Activated CD8-positive, alpha-beta memory T cell treated with anti-CD3 and anti-CD28 coated beads, Interleukin-2, amount 50 U/mL, for 24 hours (primary cell): ENCODE measurements at regions not wholly inside any gene's neighbourhood (a gene's known extent, or its start where the extent isn't known, plus 50 kb on each side); places are given as distances from the start of the nearest gene placed in this dataset.
"Not testable (repeated sequence)": the region's sequence is repeated elsewhere in the genome, so short reads cannot be mapped to it uniquely, and the experiment has no call there.

Experiments used
- DNase-seq: peaks from one replicate; pipeline ENCODE4 v3.0.0-alpha.2; 2020; ENCODE audit errors: extremely low read depth

DNA sequence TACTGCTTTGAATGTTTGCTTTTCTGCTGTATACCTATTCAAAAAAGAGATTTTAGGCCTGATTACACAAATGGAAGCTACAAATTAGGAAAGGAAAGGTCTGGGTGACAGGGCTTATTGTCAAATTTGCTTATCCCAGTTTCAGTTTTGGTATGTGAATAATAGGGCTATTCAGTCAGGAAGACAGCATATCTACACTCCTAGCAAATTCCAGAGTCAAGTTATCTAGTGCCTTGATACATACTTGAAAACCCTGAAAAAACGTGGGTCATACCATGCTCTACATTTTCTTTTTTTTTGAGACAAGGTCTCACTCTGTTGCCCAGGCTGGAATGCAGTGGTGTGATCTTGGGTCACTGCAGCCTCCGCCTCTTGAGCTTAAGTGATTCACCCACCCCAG is 59.2 kb upstream of the CCDC180 start:
- not testable (repeated sequence) for DNase-seq

DNA sequence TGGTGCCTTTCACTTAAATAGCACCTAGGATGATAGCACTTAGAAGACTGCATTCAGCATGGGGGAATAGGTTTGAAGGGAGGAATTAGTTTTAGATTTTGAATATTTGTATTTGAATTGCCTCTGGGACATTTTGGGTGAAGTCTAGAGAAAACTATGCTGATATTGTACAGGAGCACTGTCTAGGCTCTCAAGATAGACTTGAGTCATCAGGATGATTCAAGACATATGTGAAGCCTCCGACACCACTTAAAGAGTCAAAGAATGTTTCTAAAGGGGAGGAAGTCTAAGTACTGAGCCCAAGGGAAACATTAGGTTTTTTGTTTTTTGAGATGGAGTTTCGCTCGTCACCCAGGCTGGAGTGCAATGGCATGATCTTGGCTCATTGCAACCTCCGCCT is 63.9 kb upstream of the CCDC180 start:
- no peak for DNase-seq

DNA sequence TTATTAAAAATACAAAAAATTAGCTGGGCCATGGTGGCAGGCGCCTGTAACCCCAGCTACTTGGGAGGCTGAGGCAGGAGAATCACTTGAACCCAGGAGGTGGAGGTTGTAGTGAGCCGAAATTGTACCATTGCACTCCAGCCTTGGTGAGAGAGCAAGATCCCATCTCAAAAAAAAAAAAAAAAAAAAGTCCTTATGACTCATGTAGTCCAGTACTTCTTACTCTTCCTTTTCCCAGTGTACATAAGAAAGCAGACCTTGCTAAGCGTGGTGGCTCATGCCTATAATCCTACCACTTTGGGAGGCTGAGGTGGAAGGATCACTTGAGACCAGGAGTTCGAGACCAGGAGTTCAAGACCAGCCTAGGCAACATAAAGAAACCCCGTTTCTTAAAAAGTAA is 66.0 kb upstream of the CCDC180 start:
- DNase-seq = not testable (repeated sequence)

DNA sequence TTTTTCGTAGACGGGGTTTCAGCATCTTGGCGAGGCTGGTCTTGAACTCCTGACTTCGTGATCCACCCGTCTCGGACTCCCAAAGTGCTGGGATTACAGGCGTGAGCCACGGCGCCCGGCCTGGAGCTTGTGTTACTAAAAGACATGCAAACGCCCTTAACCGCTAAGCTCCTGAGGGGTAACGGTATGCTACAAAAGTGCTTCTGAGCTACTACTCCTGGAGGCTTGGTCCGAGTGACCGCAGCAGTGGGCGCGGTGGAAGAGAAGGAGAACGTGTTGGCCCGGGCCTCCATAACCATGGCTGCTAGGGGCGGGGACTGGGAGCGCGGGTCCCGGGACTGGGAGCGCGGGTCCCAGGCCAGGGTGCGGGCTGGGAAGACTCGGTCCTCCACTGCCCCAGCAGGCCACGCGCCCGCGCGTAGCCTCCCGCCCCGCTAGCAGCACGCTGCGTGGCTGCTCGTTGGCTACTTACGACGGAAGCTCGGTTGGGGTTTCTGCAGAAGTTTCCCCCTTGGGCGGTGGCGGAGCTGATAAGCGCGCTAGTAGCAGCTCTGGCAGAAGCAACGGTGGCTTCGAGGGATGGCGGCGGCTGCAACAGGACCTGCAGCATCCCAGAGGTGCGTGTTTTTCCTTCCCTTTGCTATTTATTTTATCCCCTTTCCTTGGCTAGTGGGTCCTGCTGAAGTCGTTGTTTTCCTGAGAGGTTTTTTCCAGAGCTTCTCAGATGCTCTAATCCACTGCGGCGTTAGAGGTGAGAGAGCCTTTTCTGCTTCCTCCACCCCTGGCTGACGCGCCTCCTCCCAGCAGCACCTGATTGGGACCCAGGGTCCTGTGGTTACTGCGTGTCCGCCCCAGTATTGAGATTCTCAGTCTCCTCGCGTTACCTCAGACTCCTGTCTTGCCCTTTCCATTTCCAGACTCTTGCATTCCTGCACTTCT is 69.2 kb upstream of the CCDC180 start:
- peak; percentile 40 for DNase-seq

- DNase-seq = no peak
Observed at GRCh38 chr9:97237311-97237786, 70.1 kb upstream of the CCDC180 start.

DNA sequence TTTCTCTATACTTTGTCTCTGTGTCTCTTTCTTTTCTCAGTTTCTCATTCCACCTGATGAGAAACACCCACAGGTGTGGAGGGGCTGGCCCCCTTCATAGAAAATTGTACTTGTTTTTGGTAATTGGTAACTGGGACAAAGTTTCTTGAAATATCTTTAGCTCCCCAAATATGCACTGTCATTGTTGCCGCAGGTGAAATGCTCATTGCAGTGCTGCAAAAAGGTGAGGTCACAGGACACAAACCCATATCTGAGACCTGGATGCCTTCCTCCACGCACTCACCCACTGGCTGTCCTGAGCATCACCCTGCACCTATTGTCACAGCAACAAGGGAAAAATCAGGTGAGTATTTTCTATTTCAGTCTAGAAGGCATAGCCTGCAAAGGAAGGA is 74.5 kb upstream of the CCDC180 start:
- not testable (repeated sequence) for DNase-seq

- DNase-seq = not testable (repeated sequence)
Observed at GRCh38 chr9:97232060-97233008, 75.1 kb upstream of the CCDC180 start.

DNA sequence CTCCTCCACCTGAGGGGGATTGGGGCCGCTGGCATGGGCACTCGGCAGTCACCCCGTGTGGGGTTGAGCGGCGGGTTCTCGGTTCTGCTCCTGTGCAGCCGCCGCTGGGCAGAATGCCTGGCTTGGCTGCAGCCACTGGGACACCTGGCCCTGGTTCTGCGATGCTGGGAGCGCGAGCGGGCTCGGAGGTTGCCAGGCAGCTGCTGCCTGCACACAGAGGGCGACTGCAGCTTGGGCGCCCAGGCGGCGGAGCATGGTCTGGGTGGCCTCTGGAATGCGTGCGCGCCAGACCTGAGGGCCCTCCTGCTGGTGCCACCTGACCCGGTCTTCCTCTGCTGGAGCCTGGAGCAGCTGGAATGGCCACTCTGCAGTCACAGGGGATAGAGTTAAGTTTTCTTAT is 85.1 kb upstream of the CCDC180 start:
- DNase-seq = not testable (repeated sequence)

GRCh38 chr9:97221478-97222355 is 85.7 kb upstream of the CCDC180 start:
- DNase-seq = not testable (repeated sequence)

DNA sequence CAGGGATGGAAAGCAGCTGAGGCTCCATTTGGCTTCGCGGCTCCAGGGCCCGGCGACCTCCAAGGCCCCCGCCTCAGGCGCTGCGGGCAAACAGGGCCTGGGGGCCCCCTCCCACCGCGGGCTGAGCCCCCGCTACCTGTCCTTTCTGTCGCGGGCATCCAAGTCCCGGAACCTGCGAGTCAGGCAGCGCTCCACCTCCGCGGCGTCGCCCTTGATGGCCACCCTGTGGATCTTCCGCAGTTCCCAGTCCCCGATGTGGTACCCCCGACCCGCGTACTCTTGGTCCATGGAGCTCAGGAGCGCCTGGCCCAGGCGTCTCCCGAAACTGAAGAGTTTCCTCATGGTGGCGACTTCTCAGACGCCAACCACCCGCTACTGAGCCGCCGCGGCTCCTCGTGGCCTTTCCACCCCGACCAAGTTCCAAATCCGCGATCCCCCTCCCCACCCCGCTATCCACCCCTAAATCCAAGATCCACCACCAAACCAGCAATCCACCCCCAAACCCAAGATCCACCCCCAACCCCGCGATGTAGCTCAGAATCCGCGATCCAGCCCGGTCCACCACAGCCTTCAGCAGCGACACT is 86.5 kb upstream of the CCDC180 start:
- no peak for DNase-seq

DNA sequence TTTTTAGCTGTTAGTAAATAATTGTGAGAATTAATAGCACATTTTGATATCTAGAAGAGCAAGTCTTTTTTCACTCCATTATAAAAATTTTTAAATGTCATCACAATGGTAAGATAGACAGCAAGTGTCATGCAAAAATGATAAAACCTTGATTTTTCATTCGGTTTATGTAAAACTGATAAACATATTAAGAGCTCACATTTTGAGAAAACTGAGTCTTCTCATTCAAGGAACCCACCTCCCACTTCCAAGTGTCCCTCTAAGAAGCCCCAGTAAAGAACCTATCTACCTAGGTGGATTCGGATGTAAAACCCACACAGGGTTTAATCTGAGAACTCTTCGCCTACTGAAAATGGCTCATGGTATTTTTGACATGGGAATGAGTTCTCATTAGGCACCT is 87.1 kb upstream of the CCDC180 start:
- DNase-seq = not testable (repeated sequence)

GRCh38 chr9:97219443-97220140 is 87.9 kb upstream of the CCDC180 start:
- DNase-seq = not testable (repeated sequence)

DNA sequence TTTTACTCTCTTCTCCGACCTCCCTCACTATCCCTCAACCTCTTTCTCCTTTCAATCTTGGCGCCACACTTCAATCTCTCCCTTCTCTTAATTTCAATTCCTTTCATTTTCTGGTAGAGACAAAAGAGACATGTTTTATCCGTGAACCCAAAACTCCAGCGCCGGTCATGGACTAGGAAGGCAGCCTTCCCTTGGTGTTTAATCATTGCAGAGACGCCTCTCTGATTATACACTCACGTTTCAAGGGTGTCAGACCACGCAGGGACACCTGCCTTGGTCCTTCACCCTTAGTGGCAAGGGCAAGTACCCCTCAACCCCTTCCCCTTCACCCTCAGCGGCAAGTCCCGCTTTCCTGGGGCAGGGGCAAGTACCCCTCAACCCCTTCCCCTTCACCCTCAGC is 92.3 kb upstream of the CCDC180 start:
- not testable (repeated sequence) for DNase-seq

- not testable (repeated sequence) for DNase-seq
Observed at GRCh38 chr9:97214556-97214955, 92.9 kb upstream of the CCDC180 start.

- not testable (repeated sequence) for DNase-seq
Observed at GRCh38 chr9:97199683-97200082, 107.8 kb upstream of the CCDC180 start.

DNA sequence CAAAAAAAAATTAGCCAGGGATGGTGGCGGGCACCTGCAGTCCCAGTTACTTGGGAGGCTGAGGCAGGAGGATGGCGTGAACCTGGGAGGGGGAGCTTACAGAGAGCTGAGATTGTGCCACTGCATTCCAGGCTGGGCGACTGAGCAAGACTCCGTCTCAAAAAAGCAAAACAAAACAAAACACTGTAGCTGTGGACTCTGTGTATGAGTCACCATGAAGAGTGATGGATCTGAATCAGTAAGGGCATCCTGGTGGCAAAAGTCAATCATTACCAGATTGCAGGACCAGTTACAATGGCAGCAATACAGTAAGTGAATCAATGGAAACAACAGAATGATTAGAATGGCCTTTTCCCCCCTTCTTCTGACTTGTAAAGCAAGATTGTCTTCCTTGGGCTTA is 113.7 kb upstream of the CCDC180 start:
- not testable (repeated sequence) for DNase-seq

GRCh38 chr9:97188545-97188944 is 118.9 kb upstream of the CCDC180 start:
- no peak for DNase-seq

DNA sequence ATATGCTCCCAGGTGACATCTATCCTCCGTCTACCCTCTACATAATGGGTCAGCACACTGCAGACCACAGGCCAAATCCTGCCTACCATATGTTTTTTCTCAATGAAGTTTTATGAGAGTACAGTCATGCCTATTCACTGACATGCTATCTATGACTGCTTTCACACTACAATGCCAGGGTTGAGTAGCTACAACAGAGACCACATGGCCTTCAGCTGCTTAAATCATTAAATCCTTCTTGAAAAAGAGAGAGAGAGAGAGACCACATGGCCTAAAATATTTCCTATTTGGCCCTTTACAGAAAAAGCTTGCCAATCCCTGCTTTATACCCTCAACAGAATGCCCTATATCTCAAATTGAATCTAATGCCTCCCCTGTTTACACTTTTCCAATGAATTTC is 119.8 kb upstream of the CCDC180 start:
- not testable (repeated sequence) for DNase-seq

- no peak for DNase-seq
Observed at GRCh38 chr9:97186493-97186892, 121.0 kb upstream of the CCDC180 start.

DNA sequence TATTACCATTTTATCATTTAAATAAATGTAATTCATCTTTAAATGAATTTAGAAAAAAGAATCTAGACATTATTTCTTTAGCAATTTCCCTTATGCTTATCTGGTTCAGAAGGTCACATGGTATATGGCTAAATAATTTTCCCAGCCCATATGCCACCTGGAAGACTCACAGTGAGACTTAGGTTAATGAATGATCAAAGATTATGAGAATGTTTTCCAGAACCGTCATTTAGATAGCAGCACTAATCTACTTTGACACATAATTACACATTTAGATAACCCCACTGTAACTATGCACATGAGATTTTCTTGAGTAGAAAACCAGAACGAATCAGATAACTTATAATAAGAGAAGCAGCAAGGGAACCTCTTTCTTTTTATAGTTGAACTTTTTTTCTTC is 124.9 kb upstream of the CCDC180 start:
- not testable (repeated sequence) for DNase-seq
